Endothelial cell of umbilical vein (primary cell): ENCODE measurements at regions not wholly inside any gene's neighbourhood (a gene's known extent, or its start where the extent isn't known, plus 50 kb on each side); places are given as distances from the start of the nearest gene placed in this dataset.

Experiments used
- BruUV-seq: library from RNA; stranded (reverse); fragments of 400-500 nt; replicated peaks from 2 replicates; lab custom pipeline; 2021; lab: Mats Ljungman, UMichigan
- CTCF ChIA-PET: fragments of 300-600, 350-600 bp; sonication (Branson Sonifier 250); formaldehyde crosslinking; loops from one replicate; lab custom pipeline; 2021; ENCODE audit warnings: antibody characterized with exemption, inconsistent platforms; lab: Charles Lee
- POLR2A ChIA-PET: fragments of 300-600, 350-600 bp; sonication (Branson Sonifier 250); formaldehyde crosslinking; loops from one replicate; lab custom pipeline; 2021; ENCODE audit warnings: antibody characterized with exemption, inconsistent platforms; lab: Charles Lee
- DNase-seq: peaks from one replicate; pipeline ENCODE4 v3.0.0-alpha.2; 2011; ENCODE audit warnings: low read depth, low spot score
- FAIRE-seq: peaks from 2 replicates; lab custom pipeline; 2011; peaks lifted over from hg19 to GRCh38; lab: Jason Lieb, UNC
- H2AFZ ChIP-seq: 2 replicates; pipeline ENCODE4 v1.6.0; 2012; ENCODE audit warnings: low read depth, low read length, control low read depth, inconsistent platforms
- H3K27ac ChIP-seq: 2 replicates; pipeline ENCODE4 v1.5.1; 2011; ENCODE audit warnings: low read depth, mild to moderate bottlenecking, control low read depth, low read length, moderate library complexity; ENCODE audit not compliant: insufficient read depth
- H3K27me3 ChIP-seq, 2 experiments: 2 replicates each; pipeline versions ENCODE4 v1.6.0 to v1.6.1; 2011; ENCODE audit warnings: low read length in 2 of 2, mixed read lengths in 1 of 2; ENCODE audit not compliant: control insufficient read depth in 2 of 2, insufficient read depth in 2 of 2
- H3K36me3 ChIP-seq, 2 experiments: 2 replicates in 1 of 2; 3 replicates in 1 of 2; pipeline ENCODE4 v1.5.1; 2011; ENCODE audit warnings: low read length in 2 of 2, mild to moderate bottlenecking in 1 of 2, moderate library complexity in 1 of 2; ENCODE audit not compliant: control insufficient read depth in 2 of 2, insufficient read depth in 2 of 2; ENCODE audit errors: extremely low read depth in 1 of 2
- H3K4me1 ChIP-seq: 3 replicates; pipeline ENCODE4 v1.5.1; 2011; ENCODE audit warnings: mild to moderate bottlenecking, low read length; ENCODE audit not compliant: control insufficient read depth, insufficient read depth; ENCODE audit errors: extremely low read depth
- H3K4me2 ChIP-seq: 2 replicates; pipeline ENCODE4 v1.6.1; 2011; ENCODE audit warnings: low read length, control low read depth, mixed read lengths; ENCODE audit not compliant: insufficient read depth
- H3K4me3 ChIP-seq, 3 experiments: fragments of 200-600 bp in 1 of 3; sonication (generic), shearing (Covaris generic) in 1 of 3; replicated peaks in 1 of 3; 2 replicates each; pipeline ENCODE4 v1.5.1; 2011 to 2016; ENCODE audit warnings: control low read depth in 3 of 3, low read length in 3 of 3, mild to moderate bottlenecking in 2 of 3, inconsistent platforms in 1 of 3, low read depth in 1 of 3, moderate library complexity in 1 of 3; ENCODE audit not compliant: insufficient read depth in 1 of 3
- H3K79me2 ChIP-seq: 2 replicates; pipeline ENCODE4 v1.6.0; 2012; ENCODE audit warnings: low read length, inconsistent platforms; ENCODE audit not compliant: control insufficient read depth, insufficient read depth
- H3K9ac ChIP-seq: replicated peaks from 2 replicates; pipeline ENCODE3; 2011; ENCODE audit warnings: low read length, control low read depth; ENCODE audit not compliant: insufficient read depth; ENCODE audit errors: extremely low read depth
- H3K9me1 ChIP-seq: replicated peaks from 3 replicates; pipeline ENCODE4 v1.6.0; 2011; ENCODE audit warnings: mild to moderate bottlenecking, low read length; ENCODE audit not compliant: control insufficient read depth, insufficient read depth; ENCODE audit errors: extremely low read depth
- H3K9me3 ChIP-seq: replicated peaks from 2 replicates; pipeline ENCODE4 v1.5.1; 2012; ENCODE audit warnings: low read length, inconsistent platforms; ENCODE audit not compliant: control insufficient read depth, insufficient read depth
- H4K20me1 ChIP-seq: replicated peaks from 2 replicates; pipeline ENCODE3; 2011; ENCODE audit warnings: mild to moderate bottlenecking, low read length; ENCODE audit not compliant: control insufficient read depth, insufficient read depth; ENCODE audit errors: extremely low read depth
- EZH2 ChIP-seq: IDR thresholded peaks from 2 replicates; pipeline ENCODE4 v1.6.1; 2012; ENCODE audit warnings: borderline replicate concordance, low read depth, mild to moderate bottlenecking, moderate library complexity, low read length, inconsistent platforms; ENCODE audit not compliant: severe bottlenecking
- FOS ChIP-seq: IDR thresholded peaks from 2 replicates; pipeline ENCODE4 v1.6.1; 2011; ENCODE audit warnings: mild to moderate bottlenecking, low read length, moderate library complexity, borderline replicate concordance; ENCODE audit not compliant: insufficient read depth
- GATA2 ChIP-seq: IDR thresholded peaks from 2 replicates; pipeline ENCODE4 v1.7.0; 2011; ENCODE audit warnings: low read depth, mild to moderate bottlenecking, moderate library complexity, mixed read lengths, low read length; ENCODE audit not compliant: insufficient read length, insufficient read depth
- JUN ChIP-seq: IDR thresholded peaks from 2 replicates; pipeline ENCODE4 v1.6.1; 2011; ENCODE audit warnings: borderline replicate concordance, low read depth; ENCODE audit not compliant: insufficient read length, insufficient read depth
- MYC ChIP-seq: IDR thresholded peaks from one replicate; pipeline ENCODE4 v1.6.1; 2011; ENCODE audit warnings: mild to moderate bottlenecking, low read depth, low read length
- POLR2A ChIP-seq: IDR thresholded peaks from 2 replicates; pipeline ENCODE4 v1.6.1; 2012; ENCODE audit warnings: low read depth, mild to moderate bottlenecking, control low read depth, low read length
- POLR2AphosphoS5 ChIP-seq: IDR thresholded peaks from 2 replicates; pipeline ENCODE4 v1.6.1; 2012; ENCODE audit warnings: low read depth, mild to moderate bottlenecking, control low read depth, low read length, moderate library complexity; ENCODE audit not compliant: insufficient read depth
- dilution Hi-C: fragments of 300-500 bp; cut with MboI; formaldehyde crosslinking; loops from one replicate; pipeline ENCODE4 v1.15.0; 2019; ENCODE audit warnings: low sequenced_read_pairs; ENCODE audit not compliant: extremely low pct_ligation_motif_present
- intact Hi-C: fragments of 100-400 bp; cut with micrococcal nuclease; formaldehyde crosslinking; loops from one replicate; pipeline ENCODE4 v1.10.0; 2022
- TF ChIP-seq, protein P1 (sequence below), 2 donors: IDR thresholded peaks; 1 replicate in 1 of 2; 2 replicates in 1 of 2; pipeline ENCODE4 v1.5.1; 2011; ENCODE audit warnings: low read length in 2 of 2, mild to moderate bottlenecking in 2 of 2, moderate library complexity in 2 of 2, control low read depth in 1 of 2, inconsistent platforms in 1 of 2, low read depth in 1 of 2; ENCODE audit not compliant: insufficient read depth in 1 of 2; ENCODE audit errors: extremely low read depth in 1 of 2
- TF ChIP-seq, protein P2 (sequence below): IDR thresholded peaks from 2 replicates; pipeline ENCODE4 v1.6.1; 2011; ENCODE audit not compliant: insufficient read depth, insufficient read length

DNA sequence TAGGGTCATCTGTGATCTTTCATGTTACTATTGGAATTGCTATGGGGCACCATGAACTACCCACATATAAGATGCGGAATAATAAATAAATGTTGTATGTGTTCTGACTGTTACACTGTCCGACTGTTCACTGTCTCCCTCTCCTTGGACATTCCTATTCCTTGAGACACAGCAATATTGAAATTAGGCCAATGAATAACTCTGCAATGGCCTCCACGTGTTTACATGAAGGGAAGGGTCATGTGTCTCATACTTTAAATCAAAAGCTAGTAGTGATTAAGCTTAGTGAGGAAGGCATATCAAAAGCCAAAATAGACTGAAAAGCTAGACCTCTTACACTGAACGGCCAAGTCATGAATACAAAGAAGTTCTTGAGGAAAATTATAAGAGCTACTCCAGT is 751.3 kb downstream of the SOCS6 start:
- H3K9ac ChIP-seq: no peak overlapping the region
- BruUV-seq: no TSS peak
- H3K27me3 ChIP-seq: no peaks in the 10 kb centered on the region
- CTCF ChIA-PET: interaction anchor here (1.3 kb wide), 1 partner anchor 108 kb away, joined by 3 read pairs; no protein-coding TSS in a partner anchor
- no peaks in the 10 kb centered on the region for H3K79me2 ChIP-seq
- TF ChIP-seq MYC (no peak), FOS (no peak), POLR2A (no peak), JUN (no peak), GATA2 (no peak)
- TF ChIP-seq, protein P1, sequence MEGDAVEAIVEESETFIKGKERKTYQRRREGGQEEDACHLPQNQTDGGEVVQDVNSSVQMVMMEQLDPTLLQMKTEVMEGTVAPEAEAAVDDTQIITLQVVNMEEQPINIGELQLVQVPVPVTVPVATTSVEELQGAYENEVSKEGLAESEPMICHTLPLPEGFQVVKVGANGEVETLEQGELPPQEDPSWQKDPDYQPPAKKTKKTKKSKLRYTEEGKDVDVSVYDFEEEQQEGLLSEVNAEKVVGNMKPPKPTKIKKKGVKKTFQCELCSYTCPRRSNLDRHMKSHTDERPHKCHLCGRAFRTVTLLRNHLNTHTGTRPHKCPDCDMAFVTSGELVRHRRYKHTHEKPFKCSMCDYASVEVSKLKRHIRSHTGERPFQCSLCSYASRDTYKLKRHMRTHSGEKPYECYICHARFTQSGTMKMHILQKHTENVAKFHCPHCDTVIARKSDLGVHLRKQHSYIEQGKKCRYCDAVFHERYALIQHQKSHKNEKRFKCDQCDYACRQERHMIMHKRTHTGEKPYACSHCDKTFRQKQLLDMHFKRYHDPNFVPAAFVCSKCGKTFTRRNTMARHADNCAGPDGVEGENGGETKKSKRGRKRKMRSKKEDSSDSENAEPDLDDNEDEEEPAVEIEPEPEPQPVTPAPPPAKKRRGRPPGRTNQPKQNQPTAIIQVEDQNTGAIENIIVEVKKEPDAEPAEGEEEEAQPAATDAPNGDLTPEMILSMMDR (IDR thresholded peaks at IDR 0.05; ENCODE audit: extremely low read depth in 1 of 2, insufficient read depth in 1 of 2, low read depth in 1 of 2, low read length in 2 of 2): no peak
- H3K4me2 ChIP-seq: no peak overlapping the region
- no peaks in the 10 kb centered on the region for H3K9me3 ChIP-seq
- POLR2A ChIA-PET: no interaction called here
- H2AFZ ChIP-seq: peak overlapping the region; percentile 33
- no peak overlapping the region for H3K4me3 ChIP-seq
- intact Hi-C loops (no loop called here), dilution Hi-C loops (no loop called here)
- FAIRE-seq (no peak), DNase-seq (no peak)
- H3K9me1 ChIP-seq: no peaks in the 10 kb centered on the region
- peaks cover 36% of the 10 kb centered on the region for H3K4me1 ChIP-seq
- no peaks in the 10 kb centered on the region for H4K20me1 ChIP-seq
- H3K27ac ChIP-seq: no peak overlapping the region
- no peaks in the 10 kb centered on the region for H3K36me3 ChIP-seq

DNA sequence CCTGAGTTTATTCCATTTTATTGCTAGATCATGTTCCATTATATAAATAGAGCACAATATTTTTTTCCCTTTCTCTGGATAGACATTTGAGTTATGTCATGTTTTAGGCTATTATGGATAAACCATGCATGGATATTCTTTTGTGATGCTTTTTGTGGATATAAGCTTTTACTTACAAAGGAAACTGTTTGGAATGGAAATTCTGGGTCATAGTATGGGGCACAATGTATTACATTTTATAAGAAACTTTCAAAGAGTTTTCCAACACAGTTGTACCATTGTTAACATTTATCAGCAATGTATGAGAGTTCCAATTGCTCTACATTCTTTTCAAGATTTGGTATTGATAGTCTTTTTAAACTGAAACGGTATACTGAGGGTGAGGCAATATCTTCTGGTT is 749.4 kb downstream of the SOCS6 start:
- Histone ChIP-seq H3K27ac (peak overlapping the region; percentile 99), H3K36me3 (no peaks in the 10 kb centered on the region), H4K20me1 (no peaks in the 10 kb centered on the region), H3K27me3 (no peaks in the 10 kb centered on the region), H3K79me2 (no peaks in the 10 kb centered on the region), H3K4me2 (no peak overlapping the region), H3K9me1 (no peaks in the 10 kb centered on the region), H3K4me3 (no peak overlapping the region), H3K9ac (no peak overlapping the region), H2AFZ (no peak overlapping the region), H3K9me3 (no peaks in the 10 kb centered on the region), H3K4me1 (peaks cover 32% of the 10 kb centered on the region)
- FAIRE-seq (no peak), DNase-seq (no peak)
- dilution Hi-C loops: no loop called here
- intact Hi-C loops: loop anchor here (5.0 kb wide), 1 partner anchor 616 kb away; no protein-coding TSS in a partner anchor
- ChIA-PET POLR2A (no interaction called here), CTCF (no interaction called here)
- BruUV-seq: no TSS peak
- TF ChIP-seq POLR2A (no peak), POLR2AphosphoS5 (no peak), FOS (no peak), JUN (no peak), MYC (no peak), GATA2 (no peak), EZH2 (no peak)
- TF ChIP-seq, protein P1 (IDR thresholded peaks at IDR 0.05; ENCODE audit: extremely low read depth in 1 of 2, insufficient read depth in 1 of 2, low read depth in 1 of 2, low read length in 2 of 2): no peak
- TF ChIP-seq, protein P2, sequence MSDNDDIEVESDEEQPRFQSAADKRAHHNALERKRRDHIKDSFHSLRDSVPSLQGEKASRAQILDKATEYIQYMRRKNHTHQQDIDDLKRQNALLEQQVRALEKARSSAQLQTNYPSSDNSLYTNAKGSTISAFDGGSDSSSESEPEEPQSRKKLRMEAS: no peak
